HG02852 (cell line): ENCODE measurements at regions not wholly inside any gene's neighbourhood (a gene's known extent, or its start where the extent isn't known, plus 50 kb on each side); places are given as distances from the start of the nearest gene placed in this dataset.
"Not testable (repeated sequence)": the region's sequence is repeated elsewhere in the genome, so short reads cannot be mapped to it uniquely, and the experiment has no call there.

ENCODE experiments used
- ATAC-seq: cut with Tn5 transposase; IDR thresholded peaks from one replicate; pipeline ENCODE4 v1.9.1; 2021; ENCODE audit warnings: mild to moderate bottlenecking, moderate library complexity; ENCODE audit not compliant: unreplicated experiment

- ATAC-seq, result no peak
Measured at GRCh38 chr4:111020961-111021360, 398.1 kb upstream of the PITX2 start.

GRCh38 chr4:111022758-111023157 is 399.9 kb upstream of the PITX2 start:
- no peak for ATAC-seq

- ATAC-seq, result no peak
Measured at GRCh38 chr4:111027526-111027925, 404.6 kb upstream of the PITX2 start.

- no peak for ATAC-seq
Measured at GRCh38 chr4:111028795-111029194, 405.9 kb upstream of the PITX2 start.

GRCh38 chr4:111031001-111031579 is 408.2 kb upstream of the PITX2 start:
- ATAC-seq, result no peak

- no peak for ATAC-seq
Measured at GRCh38 chr4:111031596-111031995, 408.7 kb upstream of the PITX2 start.

- ATAC-seq, result no peak
Measured at GRCh38 chr4:111037591-111038360, 414.9 kb upstream of the PITX2 start.

GRCh38 chr4:111040904-111041303 is 418.0 kb upstream of the PITX2 start:
- ATAC-seq, result no peak

GRCh38 chr4:111043286-111043685 is 420.4 kb upstream of the PITX2 start:
- no peak for ATAC-seq

GRCh38 chr4:111045992-111046391 is 423.1 kb upstream of the PITX2 start:
- ATAC-seq, result no peak

GRCh38 chr4:111046811-111047210 is 423.9 kb upstream of the PITX2 start:
- no peak for ATAC-seq

- ATAC-seq, result no peak
Measured at GRCh38 chr4:111048316-111048715, 425.4 kb upstream of the PITX2 start.

GRCh38 chr4:111064342-111064993 is 441.6 kb upstream of the PITX2 start:
- no peak for ATAC-seq

- ATAC-seq, result no peak
Measured at GRCh38 chr4:111066001-111066400, 443.1 kb upstream of the PITX2 start.

- ATAC-seq, result no peak
Measured at GRCh38 chr4:111066447-111066846, 443.6 kb upstream of the PITX2 start.

- ATAC-seq, result no peak
Measured at GRCh38 chr4:111066887-111067286, 444.0 kb upstream of the PITX2 start.

- no peak for ATAC-seq
Measured at GRCh38 chr4:111068883-111069282, 446.0 kb upstream of the PITX2 start.

- ATAC-seq, result no peak
Measured at GRCh38 chr4:111070390-111070789, 447.5 kb upstream of the PITX2 start.

GRCh38 chr4:111074523-111075114 is 451.7 kb upstream of the PITX2 start:
- no peak for ATAC-seq

- not testable (repeated sequence) for ATAC-seq
Measured at GRCh38 chr4:111076299-111076698, 453.4 kb upstream of the PITX2 start.

- no peak for ATAC-seq
Measured at GRCh38 chr4:111108153-111108552, 485.3 kb upstream of the PITX2 start.

- ATAC-seq, result no peak
Measured at GRCh38 chr4:111113591-111113990, 490.7 kb upstream of the PITX2 start.
